Right lobe of liver (tissue), 4 donors: ENCODE measurements at regions not wholly inside any gene's neighbourhood (a gene's known extent, or its start where the extent isn't known, plus 50 kb on each side); places are given as distances from the start of the nearest gene placed in this dataset.

Experiments used
- POLR2A ChIP-seq: fragments of 450-650 bp; IDR thresholded peaks from one replicate; pipeline ENCODE4 v1.6.1; 2017; ENCODE audit warnings: antibody characterized with exemption, mild to moderate bottlenecking
- TF ChIP-seq, protein P1 (sequence below), 4 donors: fragments of 200-600 bp in 3 of 4; fragments of 450-650 bp in 1 of 4; IDR thresholded peaks; one replicate each; pipeline versions ENCODE4 v1.5.1 to v1.8.0; 2016 to 2022; ENCODE audit warnings: antibody characterized with exemption in 4 of 4, mild to moderate bottlenecking in 2 of 4
- donor health status: DM: no; HTN: no; CAD: no.
- donor health status: DM: no; HTN: no; CAD: no.
- donor health status: DM: no; HTN: yes; CAD: no.

DNA sequence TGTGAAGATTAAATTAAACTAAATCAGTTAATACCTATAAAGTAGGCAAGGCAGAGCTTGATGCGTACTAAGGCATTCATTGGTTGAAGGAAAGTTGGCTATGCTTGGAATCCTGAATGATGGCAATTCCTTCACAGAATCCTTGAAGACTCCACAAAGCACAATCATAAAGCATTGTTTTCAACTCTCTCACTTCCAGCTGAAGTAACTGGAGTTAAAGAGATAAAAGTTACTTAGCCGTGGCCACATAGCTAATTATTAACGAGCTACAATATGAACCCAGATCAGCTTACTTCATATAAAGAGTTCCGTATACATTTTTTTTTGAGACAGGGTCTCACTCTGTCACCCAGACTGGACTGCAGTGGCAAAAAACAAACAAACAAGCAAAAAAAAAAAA, 483.9 kb upstream of the DDX18 start:
- TF ChIP-seq, protein P1, sequence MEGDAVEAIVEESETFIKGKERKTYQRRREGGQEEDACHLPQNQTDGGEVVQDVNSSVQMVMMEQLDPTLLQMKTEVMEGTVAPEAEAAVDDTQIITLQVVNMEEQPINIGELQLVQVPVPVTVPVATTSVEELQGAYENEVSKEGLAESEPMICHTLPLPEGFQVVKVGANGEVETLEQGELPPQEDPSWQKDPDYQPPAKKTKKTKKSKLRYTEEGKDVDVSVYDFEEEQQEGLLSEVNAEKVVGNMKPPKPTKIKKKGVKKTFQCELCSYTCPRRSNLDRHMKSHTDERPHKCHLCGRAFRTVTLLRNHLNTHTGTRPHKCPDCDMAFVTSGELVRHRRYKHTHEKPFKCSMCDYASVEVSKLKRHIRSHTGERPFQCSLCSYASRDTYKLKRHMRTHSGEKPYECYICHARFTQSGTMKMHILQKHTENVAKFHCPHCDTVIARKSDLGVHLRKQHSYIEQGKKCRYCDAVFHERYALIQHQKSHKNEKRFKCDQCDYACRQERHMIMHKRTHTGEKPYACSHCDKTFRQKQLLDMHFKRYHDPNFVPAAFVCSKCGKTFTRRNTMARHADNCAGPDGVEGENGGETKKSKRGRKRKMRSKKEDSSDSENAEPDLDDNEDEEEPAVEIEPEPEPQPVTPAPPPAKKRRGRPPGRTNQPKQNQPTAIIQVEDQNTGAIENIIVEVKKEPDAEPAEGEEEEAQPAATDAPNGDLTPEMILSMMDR (IDR thresholded peaks at IDR 0.05), result no peak
- no peak for TF ChIP-seq POLR2A
